CD14-positive monocyte (primary cell): ENCODE measurements at regions not wholly inside any gene's neighbourhood (a gene's known extent, or its start where the extent isn't known, plus 50 kb on each side); places are given as distances from the start of the nearest gene placed in this dataset.
A peak's percentile ranks its signal among the peaks of the same experiment; 100 is the strongest.

Experiments
- DNase-seq, 3 donors: peaks; one replicate each; pipeline ENCODE4 v3.0.0-alpha.2; 2011 to 2022
- H2AFZ ChIP-seq: 2 replicates; pipeline ENCODE4 v1.6.0; 2012; ENCODE audit warnings: mild to moderate bottlenecking, low read depth, low read length, inconsistent platforms; ENCODE audit not compliant: insufficient read depth, poor library complexity, severe bottlenecking
- H3K27ac ChIP-seq, 2 donors: 1 replicate in 1 of 2; 2 replicates in 1 of 2; pipeline ENCODE4 v1.5.1; 2012 to 2013; ENCODE audit warnings: low read length in 2 of 2, control low read depth in 1 of 2, inconsistent platforms in 1 of 2, low read depth in 1 of 2, mild to moderate bottlenecking in 1 of 2
- H3K27me3 ChIP-seq, 2 donors: one replicate each; pipeline versions ENCODE4 v1.6.0 to v1.6.1; 2011 to 2013; ENCODE audit warnings: low read length in 2 of 2; ENCODE audit not compliant: control insufficient read depth in 2 of 2, insufficient read depth in 2 of 2
- H3K36me3 ChIP-seq, 2 donors: replicated peaks in 1 of 2; 1 replicate in 1 of 2; 2 replicates in 1 of 2; pipeline versions ENCODE4 v1.5.1 to v1.6.1; 2012 to 2013; ENCODE audit warnings: low read length in 2 of 2, control low read depth in 1 of 2, inconsistent platforms in 1 of 2, mild to moderate bottlenecking in 1 of 2; ENCODE audit not compliant: insufficient read depth in 2 of 2, control insufficient read depth in 1 of 2
- H3K4me1 ChIP-seq, 2 donors: 1 replicate in 1 of 2; 2 replicates in 1 of 2; pipeline versions ENCODE4 v1.5.1 to v1.6.1; 2012 to 2013; ENCODE audit warnings: low read length in 2 of 2, control low read depth in 1 of 2, inconsistent platforms in 1 of 2, mild to moderate bottlenecking in 1 of 2, moderate library complexity in 1 of 2; ENCODE audit not compliant: insufficient read depth in 2 of 2, control insufficient read depth in 1 of 2
- H3K4me2 ChIP-seq: replicated peaks from 2 replicates; pipeline ENCODE3; 2012; ENCODE audit warnings: low read length, moderate library complexity, mild to moderate bottlenecking; ENCODE audit not compliant: poor library complexity, severe bottlenecking; ENCODE audit errors: extremely low read depth
- H3K4me3 ChIP-seq, 3 experiments: fragments of 200-600 bp in 1 of 3; sonication (generic) in 1 of 3; replicated peaks in 1 of 3; 1 replicate in 2 of 3; 2 replicates in 1 of 3; pipeline ENCODE4 v1.5.1; 2011 to 2013; ENCODE audit warnings: low read length in 3 of 3, mild to moderate bottlenecking in 3 of 3, control low read depth in 2 of 3, low read depth in 2 of 3, inconsistent platforms in 1 of 3, moderate library complexity in 1 of 3
- H3K79me2 ChIP-seq: 2 replicates; pipeline ENCODE4 v1.6.0; 2012; ENCODE audit warnings: mild to moderate bottlenecking, control low read depth, inconsistent platforms, low read length, moderate library complexity; ENCODE audit not compliant: insufficient read depth
- H3K9ac ChIP-seq: 2 replicates; pipeline ENCODE4 v1.6.0; 2017; ENCODE audit warnings: low read length, mild to moderate bottlenecking; ENCODE audit not compliant: insufficient read depth, poor library complexity, severe bottlenecking
- H3K9me3 ChIP-seq, 2 donors: replicated peaks in 1 of 2; 1 replicate in 1 of 2; 2 replicates in 1 of 2; pipeline versions ENCODE4 v1.5.1 to v1.6.1; 2012 to 2013; ENCODE audit warnings: low read length in 2 of 2, control low read depth in 1 of 2; ENCODE audit not compliant: control insufficient read depth in 1 of 2, insufficient read depth in 1 of 2
- H4K20me1 ChIP-seq: 2 replicates; pipeline ENCODE4 v1.6.0; 2012; ENCODE audit warnings: mild to moderate bottlenecking, low read length, control low read depth, moderate library complexity; ENCODE audit not compliant: insufficient read depth
- H3K27ac Mint-ChIP-seq, 7 donors: one replicate each; pipeline ENCODE4 v1.8.0; 2020; ENCODE audit warnings: mild to moderate bottlenecking in 7 of 7, mixed read lengths in 7 of 7, moderate library complexity in 6 of 7, inconsistent platforms in 2 of 7
- H3K27me3 Mint-ChIP-seq, 3 donors: one replicate each; pipeline ENCODE4 v1.8.0; 2021 to 2022; ENCODE audit warnings: low read depth in 3 of 3, mild to moderate bottlenecking in 3 of 3, mixed read lengths in 3 of 3, moderate library complexity in 3 of 3, inconsistent platforms in 1 of 3
- H3K36me3 Mint-ChIP-seq, 2 donors: one replicate each; pipeline ENCODE4 v1.8.0; 2020; ENCODE audit warnings: mixed read lengths in 2 of 2, inconsistent platforms in 1 of 2, mild to moderate bottlenecking in 1 of 2
- H3K4me1 Mint-ChIP-seq: one replicate; pipeline ENCODE4 v1.8.0; 2020; ENCODE audit warnings: mild to moderate bottlenecking, mixed read lengths
- H3K4me3 Mint-ChIP-seq, 2 donors: one replicate each; pipeline ENCODE4 v1.8.0; 2020; ENCODE audit warnings: mild to moderate bottlenecking in 2 of 2, mixed read lengths in 2 of 2, moderate library complexity in 1 of 2
- H3K9me3 Mint-ChIP-seq, 7 donors: one replicate each; pipeline ENCODE4 v1.8.0; 2020 to 2022; ENCODE audit warnings: mixed read lengths in 7 of 7, mild to moderate bottlenecking in 6 of 7, moderate library complexity in 6 of 7, inconsistent platforms in 2 of 7
- CTCF ChIP-seq: fragments of 200-600 bp; IDR thresholded peaks from one replicate; pipeline ENCODE4 v1.8.0; 2022; ENCODE audit warnings: antibody characterized with exemption, mild to moderate bottlenecking
- WGBS: methylation state at CpG from one replicate; pipeline ENCODE4 v1.1.5; 2013; ENCODE audit warnings: missing lambda C conversion rate; ENCODE audit not compliant: insufficient coverage; 5-methylcytosine and 5-hydroxymethylcytosine counted together
- intact Hi-C, 2 donors: fragments of 100-400 bp; cut with micrococcal nuclease; formaldehyde crosslinking; loops; one replicate each; pipeline versions ENCODE4 v1.15.0 to v1.15.1; 2023

DNA sequence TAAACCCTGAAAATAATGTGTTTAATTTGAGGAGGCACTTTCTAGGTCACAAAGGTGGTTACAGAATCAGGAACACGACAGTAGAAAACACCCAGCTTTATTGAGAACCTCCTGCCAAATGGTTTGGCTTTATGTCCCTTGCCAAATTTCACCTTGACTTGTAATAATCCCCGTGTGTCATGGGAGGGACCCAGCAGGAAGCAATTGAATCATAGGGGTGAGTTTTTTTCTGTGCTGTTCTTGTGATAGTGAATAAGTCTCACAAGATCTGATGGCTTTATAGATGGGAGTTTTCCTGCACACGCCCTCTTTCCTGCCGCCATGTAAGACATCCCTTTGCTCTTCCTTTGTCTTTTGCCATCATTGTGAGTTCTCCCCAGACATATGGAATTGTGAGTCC lies 193.8 kb upstream of the KLF6 start:
- peaks cover 0 to 10% of the 10 kb centered on the region in 2 donors for H3K9me3 ChIP-seq
- no peaks in the 10 kb centered on the region for H3K36me3 ChIP-seq
- H3K27me3 ChIP-seq, result no peaks in the 10 kb centered on the region
- H3K4me3 ChIP-seq, result no peak overlapping the region
- Mint-ChIP-seq H3K4me1 (peaks cover 32% of the 10 kb centered on the region), H3K36me3 (no peaks in the 10 kb centered on the region), H3K9me3 (peaks cover 2 to 9% (median 3%) of the 10 kb centered on the region in 7 donors), H3K27ac (no peak overlapping the region), H3K4me3 (no peak overlapping the region), H3K27me3 (peaks cover 0 to 2% (median 0%) of the 10 kb centered on the region in 3 donors)
- intact Hi-C loops, result no loop called here
- peak in 1 of 3 donors; percentile 20 for DNase-seq
- no peak overlapping the region for H3K27ac ChIP-seq
- no peak overlapping the region for H2AFZ ChIP-seq
- no peaks in the 10 kb centered on the region for H4K20me1 ChIP-seq
- peaks cover 20 to 29% of the 10 kb centered on the region in 2 donors for H3K4me1 ChIP-seq
- H3K9ac ChIP-seq, result no peak overlapping the region
- WGBS, result no CpG with 5 or more reads among the region's 4 CpGs
- TF ChIP-seq CTCF, result no peak
- no peaks in the 10 kb centered on the region for H3K79me2 ChIP-seq
- no peak overlapping the region for H3K4me2 ChIP-seq

GRCh38 chr10:3978174-3978573 lies 193.2 kb upstream of the KLF6 start:
- no peak overlapping the region for H2AFZ ChIP-seq
- H3K27ac Mint-ChIP-seq, result no peak overlapping the region
- peaks cover 20 to 29% of the 10 kb centered on the region in 2 donors for H3K4me1 ChIP-seq
- H3K36me3 ChIP-seq, result no peaks in the 10 kb centered on the region
- peaks cover 32% of the 10 kb centered on the region for H3K4me1 Mint-ChIP-seq
- no peaks in the 10 kb centered on the region for H3K36me3 Mint-ChIP-seq
- peaks cover 0 to 10% of the 10 kb centered on the region in 2 donors for H3K9me3 ChIP-seq
- H3K9me3 Mint-ChIP-seq, result peaks cover under 1 to 8% (median 3%) of the 10 kb centered on the region in 7 donors
- no CpG with 5 or more reads among the region's 1 CpG for WGBS
- no peak for TF ChIP-seq CTCF
- H3K4me2 ChIP-seq, result no peak overlapping the region
- intact Hi-C loops, result no loop called here
- no peak overlapping the region for H3K9ac ChIP-seq
- H3K4me3 ChIP-seq, result no peak overlapping the region
- peaks cover 0 to 2% (median 0%) of the 10 kb centered on the region in 3 donors for H3K27me3 Mint-ChIP-seq
- no peaks in the 10 kb centered on the region for H4K20me1 ChIP-seq
- H3K27ac ChIP-seq, result no peak overlapping the region
- no peaks in the 10 kb centered on the region for H3K79me2 ChIP-seq
- no peak for DNase-seq
- no peaks in the 10 kb centered on the region for H3K27me3 ChIP-seq
- H3K4me3 Mint-ChIP-seq, result no peak overlapping the region
